Neural progenitor cell (in vitro differentiated cells): ENCODE measurements at regions not wholly inside any gene's neighbourhood (a gene's known extent, or its start where the extent isn't known, plus 50 kb on each side); places are given as distances from the start of the nearest gene placed in this dataset.

ENCODE experiments used
- DNase-seq: peaks from one replicate; pipeline ENCODE4 v3.0.0-alpha.2; 2016; ENCODE audit warnings: low spot score
- H2AFZ ChIP-seq: fragments of 200-600 bp; sonication (generic); replicated peaks from 2 replicates; pipeline ENCODE4 v1.6.1; 2016; ENCODE audit warnings: antibody characterized with exemption
- H3F3A ChIP-seq: fragments of 200-600 bp; sonication (generic); 2 replicates; pipeline ENCODE4 v1.6.1; 2016; ENCODE audit warnings: antibody characterized with exemption, low read depth
- H3K27ac ChIP-seq: fragments of 200-600 bp; sonication (generic); 2 replicates; pipeline ENCODE4 v1.5.1; 2016; ENCODE audit warnings: mild to moderate bottlenecking
- H3K27me3 ChIP-seq: fragments of 200-600 bp; sonication (generic); 2 replicates; pipeline ENCODE4 v1.6.1; 2016; ENCODE audit warnings: mild to moderate bottlenecking, moderate library complexity
- H3K36me3 ChIP-seq: fragments of 200-600 bp; sonication (generic); 2 replicates; pipeline ENCODE4 v1.5.1; 2016
- H3K4me1 ChIP-seq: fragments of 200-600 bp; sonication (generic); 2 replicates; pipeline ENCODE4 v1.6.1; 2016; ENCODE audit warnings: mixed run types
- H3K4me2 ChIP-seq: fragments of 200-600 bp; sonication (generic); 2 replicates; pipeline ENCODE4 v1.6.1; 2016
- H3K4me3 ChIP-seq: fragments of 200-600 bp; sonication (generic); 2 replicates; pipeline ENCODE4 v1.5.1; 2016
- H3K79me2 ChIP-seq: fragments of 200-600 bp; sonication (generic); 2 replicates; pipeline ENCODE4 v1.6.1; 2016; ENCODE audit warnings: low read depth
- H3K9ac ChIP-seq: fragments of 200-600 bp; sonication (generic); 2 replicates; pipeline ENCODE4 v1.6.1; 2016
- H3K9me3 ChIP-seq: fragments of 200-600 bp; sonication (generic); 2 replicates; pipeline ENCODE4 v1.5.1; 2016; ENCODE audit warnings: low read depth
- H4K20me1 ChIP-seq: fragments of 200-600 bp; sonication (generic); 2 replicates; pipeline ENCODE4 v1.6.1; 2016; ENCODE audit warnings: low read depth
- H3K27ac Mint-ChIP-seq: 3 replicates; pipeline ENCODE4 v1.8.0; 2021; ENCODE audit warnings: mixed read lengths
- H3K27me3 Mint-ChIP-seq: 2 replicates; pipeline ENCODE4 v1.8.0; 2022; ENCODE audit warnings: low read depth, mild to moderate bottlenecking, inconsistent platforms, moderate library complexity, mixed read lengths; ENCODE audit not compliant: insufficient read depth
- H3K36me3 Mint-ChIP-seq: 3 replicates; pipeline ENCODE4 v1.8.0; 2021; ENCODE audit warnings: mixed read lengths
- H3K4me1 Mint-ChIP-seq: 3 replicates; pipeline ENCODE4 v1.8.0; 2021; ENCODE audit warnings: mixed read lengths
- H3K4me3 Mint-ChIP-seq: 3 replicates; pipeline ENCODE4 v1.8.0; 2021; ENCODE audit warnings: mild to moderate bottlenecking, moderate library complexity, mixed read lengths
- H3K9me3 Mint-ChIP-seq: 3 replicates; pipeline ENCODE4 v1.8.0; 2020; ENCODE audit warnings: mixed read lengths
- EZH2 ChIP-seq: fragments of 200-600 bp; sonication (generic); IDR thresholded peaks from 2 replicates; pipeline ENCODE4 v1.6.1; 2017; ENCODE audit warnings: antibody characterized with exemption, mild to moderate bottlenecking, moderate library complexity
- EZH2phosphoT487 ChIP-seq: fragments of 200-600 bp; sonication (generic); IDR thresholded peaks from 2 replicates; pipeline ENCODE4 v1.6.1; 2017; ENCODE audit warnings: antibody characterized with exemption
- TF ChIP-seq, protein P1 (sequence below): fragments of 200-600 bp; sonication (generic); IDR thresholded peaks from 2 replicates; pipeline ENCODE4 v1.5.1; 2017; ENCODE audit warnings: antibody characterized with exemption, mild to moderate bottlenecking

DNA sequence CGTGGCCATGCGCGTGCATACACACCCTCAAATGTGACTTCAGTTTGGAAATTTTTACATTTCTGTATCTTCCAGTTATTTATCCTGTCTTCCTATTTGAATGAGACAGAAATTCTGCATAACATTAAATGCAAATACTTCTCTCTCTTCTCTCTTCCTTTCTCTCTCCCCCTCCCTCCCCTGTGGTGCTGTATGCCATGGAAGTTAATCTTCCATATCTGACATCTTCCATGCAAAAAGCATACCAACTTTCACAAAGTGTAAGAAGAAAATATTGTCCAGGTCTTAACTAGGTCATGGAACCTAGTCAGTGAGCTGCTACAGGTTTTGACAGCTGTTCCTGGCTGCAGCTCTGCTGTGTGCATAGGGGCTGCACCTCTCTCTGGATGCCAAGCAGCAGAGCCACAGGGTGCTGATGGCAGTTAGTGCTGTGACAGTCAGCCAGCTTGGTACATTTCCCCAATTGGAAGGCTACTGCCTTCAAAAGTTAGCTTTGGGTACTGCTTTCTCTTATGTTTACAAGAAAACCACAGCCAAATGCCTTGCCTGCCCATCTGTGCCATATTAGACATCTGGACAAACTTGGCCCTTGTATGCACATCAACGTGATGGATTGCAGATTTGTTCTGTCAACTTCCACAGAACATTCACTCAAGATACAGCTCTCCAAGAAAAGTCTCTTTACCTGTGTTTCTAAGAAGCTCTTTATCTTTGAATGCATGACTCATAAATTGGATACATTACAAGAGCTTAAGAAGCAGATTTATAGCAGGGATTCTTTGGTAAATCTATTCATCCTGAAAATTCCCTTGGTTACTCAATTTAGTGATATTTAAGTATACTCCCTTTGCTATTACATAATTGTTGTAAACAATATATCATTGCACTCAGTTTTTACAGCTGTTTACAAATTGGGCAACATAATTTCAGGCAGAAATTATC lies 623.8 kb downstream of the EPHA5 start:
- no peak overlapping the region for H3K27ac Mint-ChIP-seq
- TF ChIP-seq EZH2 = no peak
- no peak for TF ChIP-seq EZH2phosphoT487
- TF ChIP-seq, protein P1, sequence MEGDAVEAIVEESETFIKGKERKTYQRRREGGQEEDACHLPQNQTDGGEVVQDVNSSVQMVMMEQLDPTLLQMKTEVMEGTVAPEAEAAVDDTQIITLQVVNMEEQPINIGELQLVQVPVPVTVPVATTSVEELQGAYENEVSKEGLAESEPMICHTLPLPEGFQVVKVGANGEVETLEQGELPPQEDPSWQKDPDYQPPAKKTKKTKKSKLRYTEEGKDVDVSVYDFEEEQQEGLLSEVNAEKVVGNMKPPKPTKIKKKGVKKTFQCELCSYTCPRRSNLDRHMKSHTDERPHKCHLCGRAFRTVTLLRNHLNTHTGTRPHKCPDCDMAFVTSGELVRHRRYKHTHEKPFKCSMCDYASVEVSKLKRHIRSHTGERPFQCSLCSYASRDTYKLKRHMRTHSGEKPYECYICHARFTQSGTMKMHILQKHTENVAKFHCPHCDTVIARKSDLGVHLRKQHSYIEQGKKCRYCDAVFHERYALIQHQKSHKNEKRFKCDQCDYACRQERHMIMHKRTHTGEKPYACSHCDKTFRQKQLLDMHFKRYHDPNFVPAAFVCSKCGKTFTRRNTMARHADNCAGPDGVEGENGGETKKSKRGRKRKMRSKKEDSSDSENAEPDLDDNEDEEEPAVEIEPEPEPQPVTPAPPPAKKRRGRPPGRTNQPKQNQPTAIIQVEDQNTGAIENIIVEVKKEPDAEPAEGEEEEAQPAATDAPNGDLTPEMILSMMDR = no peak
- Histone ChIP-seq H3K4me3 (no peak overlapping the region), H4K20me1 (no peaks in the 10 kb centered on the region), H3K4me2 (no peak overlapping the region), H3K9ac (no peak overlapping the region), H3F3A (no peaks in the 10 kb centered on the region), H3K4me1 (no peaks in the 10 kb centered on the region), H3K27ac (no peak overlapping the region), H2AFZ (no peak overlapping the region), H3K36me3 (no peaks in the 10 kb centered on the region), H3K27me3 (no peaks in the 10 kb centered on the region), H3K79me2 (no peaks in the 10 kb centered on the region), H3K9me3 (no peaks in the 10 kb centered on the region)
- H3K36me3 Mint-ChIP-seq = no peaks in the 10 kb centered on the region
- H3K9me3 Mint-ChIP-seq = no peaks in the 10 kb centered on the region
- DNase-seq = no peak
- H3K27me3 Mint-ChIP-seq = no peaks in the 10 kb centered on the region
- no peak overlapping the region for H3K4me3 Mint-ChIP-seq
- H3K4me1 Mint-ChIP-seq = peaks cover 3% of the 10 kb centered on the region

DNA sequence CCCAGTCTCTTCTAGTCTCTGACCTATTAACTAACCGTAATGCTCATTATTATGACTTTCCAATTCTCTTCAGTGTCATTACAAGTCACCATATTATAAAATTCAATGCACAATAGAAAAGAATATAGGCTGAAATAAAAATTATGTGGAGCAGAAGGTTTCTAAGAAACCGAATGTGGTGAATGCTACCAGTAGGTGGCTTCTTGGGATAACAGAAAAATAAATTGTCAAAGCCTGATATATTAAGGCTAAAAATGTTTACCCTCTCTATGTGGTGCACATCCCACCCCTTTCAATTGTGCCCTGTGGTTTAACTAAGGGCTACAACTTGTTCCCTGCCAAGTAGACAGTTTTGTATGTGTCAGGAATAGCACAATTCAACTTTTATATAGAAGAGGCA lies 624.6 kb upstream of the TECRL start:
- no peaks in the 10 kb centered on the region for H3K79me2 ChIP-seq
- DNase-seq = no peak
- no peak overlapping the region for H3K4me3 Mint-ChIP-seq
- H2AFZ ChIP-seq = no peak overlapping the region
- no peak for TF ChIP-seq EZH2phosphoT487
- TF ChIP-seq, protein P1 = peak; percentile 46
- H3K36me3 Mint-ChIP-seq = no peaks in the 10 kb centered on the region
- no peaks in the 10 kb centered on the region for H3K9me3 ChIP-seq
- H3K4me1 ChIP-seq = no peaks in the 10 kb centered on the region
- H3F3A ChIP-seq = no peaks in the 10 kb centered on the region
- H3K27ac Mint-ChIP-seq = no peak overlapping the region
- H4K20me1 ChIP-seq = no peaks in the 10 kb centered on the region
- no peak overlapping the region for H3K27ac ChIP-seq
- no peaks in the 10 kb centered on the region for H3K4me1 Mint-ChIP-seq
- no peak overlapping the region for H3K4me3 ChIP-seq
- H3K9me3 Mint-ChIP-seq = no peaks in the 10 kb centered on the region
- no peaks in the 10 kb centered on the region for H3K36me3 ChIP-seq
- no peaks in the 10 kb centered on the region for H3K27me3 ChIP-seq
- H3K9ac ChIP-seq = no peak overlapping the region
- no peak overlapping the region for H3K4me2 ChIP-seq
- H3K27me3 Mint-ChIP-seq = no peaks in the 10 kb centered on the region

DNA sequence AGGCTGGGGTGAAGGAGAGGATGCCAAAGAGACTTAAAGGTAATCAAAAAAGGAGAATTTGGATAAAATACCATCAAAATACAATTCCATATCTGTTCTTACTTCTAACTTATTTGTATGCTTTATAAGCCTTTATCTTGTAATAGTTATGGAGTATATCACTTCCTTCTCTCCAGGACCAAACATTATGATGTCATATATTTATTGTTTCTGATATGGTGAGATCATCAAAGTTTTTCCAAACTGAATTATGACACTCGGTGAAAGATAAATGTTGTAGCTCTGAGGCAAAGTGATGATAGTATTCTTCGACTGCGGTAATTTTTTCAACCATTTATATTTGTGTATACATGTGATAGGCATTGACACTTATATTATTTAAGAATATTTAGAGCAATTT lies 619.3 kb upstream of the TECRL start:
- H3K4me1 Mint-ChIP-seq = peaks cover 6% of the 10 kb centered on the region
- H3K27ac ChIP-seq = no peak overlapping the region
- no peaks in the 10 kb centered on the region for H3K4me1 ChIP-seq

More for the DNA sequence above, 619.3 kb upstream of the TECRL start:
- Histone ChIP-seq H2AFZ (no peak overlapping the region), H3K4me2 (no peak overlapping the region), H3K4me3 (no peak overlapping the region), H3K9ac (no peak overlapping the region), H4K20me1 (no peaks in the 10 kb centered on the region), H3K27me3 (no peaks in the 10 kb centered on the region), H3K36me3 (no peaks in the 10 kb centered on the region), H3K9me3 (no peaks in the 10 kb centered on the region), H3K79me2 (no peaks in the 10 kb centered on the region), H3F3A (no peaks in the 10 kb centered on the region)
- Mint-ChIP-seq H3K4me3 (no peak overlapping the region), H3K27me3 (no peaks in the 10 kb centered on the region), H3K9me3 (peaks cover 6% of the 10 kb centered on the region), H3K27ac (no peak overlapping the region), H3K36me3 (no peaks in the 10 kb centered on the region)
- TF ChIP-seq EZH2phosphoT487 (no peak), EZH2 (no peak)
- TF ChIP-seq, protein P1 = no peak
- no peak for DNase-seq
